ENCODE measurements at regions not wholly inside any gene's neighbourhood (a gene's known extent, or its start where the extent isn't known, plus 50 kb on each side); places are given as distances from the start of the nearest gene placed in this dataset.

- Histone ChIP-seq H3K9ac (ENCODE audit: insufficient read depth in 1 of 2, low read length in 2 of 2) (no peak overlapping the region), H3K4me1 (ENCODE audit: control insufficient read depth in 5 of 5, insufficient read depth in 5 of 5, low read length in 5 of 5) (peaks cover 0 to 6% (median 2%) of the 10 kb centered on the region in 5 donors), H3K27ac (ENCODE audit: low read depth in 1 of 2, low read length in 1 of 2) (no peak overlapping the region), H3K36me3 (ENCODE audit: control insufficient read depth in 4 of 4, insufficient read depth in 4 of 4, low read length in 4 of 4) (no peaks in the 10 kb centered on the region), H3K27me3 (ENCODE audit: control insufficient read depth in 3 of 3, insufficient read depth in 3 of 3, low read length in 2 of 3) (no peaks in the 10 kb centered on the region), H3K9me3 (ENCODE audit: control insufficient read depth in 4 of 4, insufficient read depth in 3 of 4, low read length in 3 of 4) (peaks cover 0 to 16% (median 8%) of the 10 kb centered on the region in 4 donors), H3K4me3 (no peak overlapping the region)
- no peak for DNase-seq
- no peak for ATAC-seq (ENCODE audit: insufficient read depth, low FRiP score)
- no peak for TF ChIP-seq CTCF (IDR thresholded peaks at IDR 0.05; ENCODE audit: control extremely low read depth, extremely low read depth)
Observed at GRCh38 chr6:156612361-156612760, 164.8 kb upstream of the ARID1B start.

GRCh38 chr6:156602066-156602385 lies 175.2 kb upstream of the ARID1B start:
- Histone ChIP-seq H3K27ac (ENCODE audit: low read depth in 1 of 2, low read length in 1 of 2) (no peak overlapping the region), H3K9ac (ENCODE audit: insufficient read depth in 1 of 2, low read length in 2 of 2) (no peak overlapping the region), H3K9me3 (ENCODE audit: control insufficient read depth in 4 of 4, insufficient read depth in 3 of 4, low read length in 3 of 4) (peaks cover 0 to 4% (median under 1%) of the 10 kb centered on the region in 4 donors), H3K4me1 (ENCODE audit: control insufficient read depth in 5 of 5, insufficient read depth in 5 of 5, low read length in 5 of 5) (peaks cover 0 to 19% (median 7%) of the 10 kb centered on the region in 5 donors), H3K4me3 (no peak overlapping the region), H3K36me3 (ENCODE audit: control insufficient read depth in 4 of 4, insufficient read depth in 4 of 4, low read length in 4 of 4) (no peaks in the 10 kb centered on the region), H3K27me3 (ENCODE audit: control insufficient read depth in 3 of 3, insufficient read depth in 3 of 3, low read length in 2 of 3) (no peaks in the 10 kb centered on the region)
- ATAC-seq (ENCODE audit: insufficient read depth, low FRiP score), result no peak
- WGBS, 2 donors, result 88 to 93% methylated on average over 7 of the region's 7 CpGs
- TF ChIP-seq CTCF (IDR thresholded peaks at IDR 0.05; ENCODE audit: control extremely low read depth, extremely low read depth), result no peak
- DNase-seq, result no peak

- WGBS, 2 donors, result 83 to 93% methylated on average over 17 of the region's 17 CpGs
- no peak for DNase-seq
- H3K9ac ChIP-seq (ENCODE audit: insufficient read depth in 1 of 2, low read length in 2 of 2), result no peak overlapping the region
- H3K27ac ChIP-seq (ENCODE audit: low read depth in 1 of 2, low read length in 1 of 2), result no peak overlapping the region
- H3K36me3 ChIP-seq (ENCODE audit: control insufficient read depth in 4 of 4, insufficient read depth in 4 of 4, low read length in 4 of 4), result no peaks in the 10 kb centered on the region
- no peak for ATAC-seq (ENCODE audit: insufficient read depth, low FRiP score)
- no peak overlapping the region for H3K4me3 ChIP-seq
- H3K27me3 ChIP-seq (ENCODE audit: control insufficient read depth in 3 of 3, insufficient read depth in 3 of 3, low read length in 2 of 3), result no peaks in the 10 kb centered on the region
- no peak for TF ChIP-seq CTCF (IDR thresholded peaks at IDR 0.05; ENCODE audit: control extremely low read depth, extremely low read depth)
- peaks cover 0 to 19% (median 7%) of the 10 kb centered on the region in 5 donors for H3K4me1 ChIP-seq (ENCODE audit: control insufficient read depth in 5 of 5, insufficient read depth in 5 of 5, low read length in 5 of 5)
- H3K9me3 ChIP-seq (ENCODE audit: control insufficient read depth in 4 of 4, insufficient read depth in 3 of 4, low read length in 3 of 4), result peaks cover 0 to 4% (median under 1%) of the 10 kb centered on the region in 4 donors
Observed at GRCh38 chr6:156601152-156602065, 175.8 kb upstream of the ARID1B start.
